ENCODE measurements at regions not wholly inside any gene's neighbourhood (a gene's known extent, or its start where the extent isn't known, plus 50 kb on each side); places are given as distances from the start of the nearest gene placed in this dataset.

DNA sequence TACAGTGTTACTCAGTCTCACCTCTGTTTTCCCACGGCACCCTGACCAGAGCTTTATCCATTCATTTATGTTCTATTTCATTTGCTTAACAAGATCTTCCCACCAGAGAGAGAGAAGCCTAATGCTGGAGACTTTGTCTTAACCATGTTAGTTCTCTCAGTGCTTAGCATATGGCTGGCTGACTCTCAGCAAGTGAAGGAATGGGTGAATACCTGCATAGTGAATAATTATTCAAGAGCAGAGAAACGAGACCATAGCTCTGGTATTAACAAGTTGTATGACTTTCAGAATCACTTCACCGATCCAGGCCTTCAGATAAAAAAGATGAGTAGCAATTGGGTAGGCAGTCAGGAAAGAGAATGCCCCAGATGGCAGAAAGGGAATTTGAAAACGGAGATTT lies 686.3 kb downstream of the LIG4 start:
- TF ChIP-seq, protein P1, sequence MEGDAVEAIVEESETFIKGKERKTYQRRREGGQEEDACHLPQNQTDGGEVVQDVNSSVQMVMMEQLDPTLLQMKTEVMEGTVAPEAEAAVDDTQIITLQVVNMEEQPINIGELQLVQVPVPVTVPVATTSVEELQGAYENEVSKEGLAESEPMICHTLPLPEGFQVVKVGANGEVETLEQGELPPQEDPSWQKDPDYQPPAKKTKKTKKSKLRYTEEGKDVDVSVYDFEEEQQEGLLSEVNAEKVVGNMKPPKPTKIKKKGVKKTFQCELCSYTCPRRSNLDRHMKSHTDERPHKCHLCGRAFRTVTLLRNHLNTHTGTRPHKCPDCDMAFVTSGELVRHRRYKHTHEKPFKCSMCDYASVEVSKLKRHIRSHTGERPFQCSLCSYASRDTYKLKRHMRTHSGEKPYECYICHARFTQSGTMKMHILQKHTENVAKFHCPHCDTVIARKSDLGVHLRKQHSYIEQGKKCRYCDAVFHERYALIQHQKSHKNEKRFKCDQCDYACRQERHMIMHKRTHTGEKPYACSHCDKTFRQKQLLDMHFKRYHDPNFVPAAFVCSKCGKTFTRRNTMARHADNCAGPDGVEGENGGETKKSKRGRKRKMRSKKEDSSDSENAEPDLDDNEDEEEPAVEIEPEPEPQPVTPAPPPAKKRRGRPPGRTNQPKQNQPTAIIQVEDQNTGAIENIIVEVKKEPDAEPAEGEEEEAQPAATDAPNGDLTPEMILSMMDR (IDR thresholded peaks at IDR 0.05), result no peak
- TF ChIP-seq POLR2A (IDR thresholded peaks at IDR 0.05), result no peak

All from thyroid gland (tissue), 4 donors.